ENCODE measurements at regions not wholly inside any gene's neighbourhood (a gene's known extent, or its start where the extent isn't known, plus 50 kb on each side); places are given as distances from the start of the nearest gene placed in this dataset.

- Histone ChIP-seq H3K9me3 (ENCODE audit: control insufficient read depth, insufficient read depth, low read depth, low read length) (no peaks in the 10 kb centered on the region), H3K27me3 (ENCODE audit: control insufficient read depth, insufficient read depth, low read length) (no peaks in the 10 kb centered on the region), H3K36me3 (ENCODE audit: control insufficient read depth, insufficient read depth, low read length) (no peaks in the 10 kb centered on the region), H3K4me3 (ENCODE audit: low read depth in 2 of 2, low read length in 2 of 2) (no peak overlapping the region), H3K27ac (ENCODE audit: low read length) (no peak overlapping the region), H3K4me1 (ENCODE audit: control insufficient read depth, insufficient read depth, low read length) (no peaks in the 10 kb centered on the region)
- no peak for ATAC-seq
- in situ Hi-C loops (cut with HindIII; ENCODE audit: low pct_unique_long_range_greater_than_20kb, low sequenced_read_pairs): no loop called here
- ChIA-PET POLR2A (no interaction called here), CTCF (no interaction called here)
- TF ChIP-seq, protein P1, sequence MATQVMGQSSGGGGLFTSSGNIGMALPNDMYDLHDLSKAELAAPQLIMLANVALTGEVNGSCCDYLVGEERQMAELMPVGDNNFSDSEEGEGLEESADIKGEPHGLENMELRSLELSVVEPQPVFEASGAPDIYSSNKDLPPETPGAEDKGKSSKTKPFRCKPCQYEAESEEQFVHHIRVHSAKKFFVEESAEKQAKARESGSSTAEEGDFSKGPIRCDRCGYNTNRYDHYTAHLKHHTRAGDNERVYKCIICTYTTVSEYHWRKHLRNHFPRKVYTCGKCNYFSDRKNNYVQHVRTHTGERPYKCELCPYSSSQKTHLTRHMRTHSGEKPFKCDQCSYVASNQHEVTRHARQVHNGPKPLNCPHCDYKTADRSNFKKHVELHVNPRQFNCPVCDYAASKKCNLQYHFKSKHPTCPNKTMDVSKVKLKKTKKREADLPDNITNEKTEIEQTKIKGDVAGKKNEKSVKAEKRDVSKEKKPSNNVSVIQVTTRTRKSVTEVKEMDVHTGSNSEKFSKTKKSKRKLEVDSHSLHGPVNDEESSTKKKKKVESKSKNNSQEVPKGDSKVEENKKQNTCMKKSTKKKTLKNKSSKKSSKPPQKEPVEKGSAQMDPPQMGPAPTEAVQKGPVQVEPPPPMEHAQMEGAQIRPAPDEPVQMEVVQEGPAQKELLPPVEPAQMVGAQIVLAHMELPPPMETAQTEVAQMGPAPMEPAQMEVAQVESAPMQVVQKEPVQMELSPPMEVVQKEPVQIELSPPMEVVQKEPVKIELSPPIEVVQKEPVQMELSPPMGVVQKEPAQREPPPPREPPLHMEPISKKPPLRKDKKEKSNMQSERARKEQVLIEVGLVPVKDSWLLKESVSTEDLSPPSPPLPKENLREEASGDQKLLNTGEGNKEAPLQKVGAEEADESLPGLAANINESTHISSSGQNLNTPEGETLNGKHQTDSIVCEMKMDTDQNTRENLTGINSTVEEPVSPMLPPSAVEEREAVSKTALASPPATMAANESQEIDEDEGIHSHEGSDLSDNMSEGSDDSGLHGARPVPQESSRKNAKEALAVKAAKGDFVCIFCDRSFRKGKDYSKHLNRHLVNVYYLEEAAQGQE (IDR thresholded peaks at IDR 0.05; ENCODE audit: insufficient read depth in 1 of 2, low read depth in 2 of 2, low read length in 1 of 2): no peak
- TF ChIP-seq SIN3A (IDR thresholded peaks at IDR 0.05; ENCODE audit: borderline replicate concordance, insufficient read depth, low read depth, low read length): no peak
- TF ChIP-seq POLR2AphosphoS5 (IDR thresholded peaks at IDR 0.05; ENCODE audit: low read depth, low read length): no peak
- TF ChIP-seq, protein P2, sequence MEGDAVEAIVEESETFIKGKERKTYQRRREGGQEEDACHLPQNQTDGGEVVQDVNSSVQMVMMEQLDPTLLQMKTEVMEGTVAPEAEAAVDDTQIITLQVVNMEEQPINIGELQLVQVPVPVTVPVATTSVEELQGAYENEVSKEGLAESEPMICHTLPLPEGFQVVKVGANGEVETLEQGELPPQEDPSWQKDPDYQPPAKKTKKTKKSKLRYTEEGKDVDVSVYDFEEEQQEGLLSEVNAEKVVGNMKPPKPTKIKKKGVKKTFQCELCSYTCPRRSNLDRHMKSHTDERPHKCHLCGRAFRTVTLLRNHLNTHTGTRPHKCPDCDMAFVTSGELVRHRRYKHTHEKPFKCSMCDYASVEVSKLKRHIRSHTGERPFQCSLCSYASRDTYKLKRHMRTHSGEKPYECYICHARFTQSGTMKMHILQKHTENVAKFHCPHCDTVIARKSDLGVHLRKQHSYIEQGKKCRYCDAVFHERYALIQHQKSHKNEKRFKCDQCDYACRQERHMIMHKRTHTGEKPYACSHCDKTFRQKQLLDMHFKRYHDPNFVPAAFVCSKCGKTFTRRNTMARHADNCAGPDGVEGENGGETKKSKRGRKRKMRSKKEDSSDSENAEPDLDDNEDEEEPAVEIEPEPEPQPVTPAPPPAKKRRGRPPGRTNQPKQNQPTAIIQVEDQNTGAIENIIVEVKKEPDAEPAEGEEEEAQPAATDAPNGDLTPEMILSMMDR (IDR thresholded peaks at IDR 0.05): no peak
- TF ChIP-seq TCF7L2 (IDR thresholded peaks at IDR 0.05; ENCODE audit: low read depth, low read length): no peak
- intact Hi-C loops (cut with micrococcal nuclease; ENCODE audit: unreplicated experiment): no loop called here
- no TSS peak for BruUV-seq (replicated peaks)
- no peak for DNase-seq (ENCODE audit: low read depth, low spot score)
Measured at GRCh38 chr4:77332696-77333270, 175.8 kb downstream of the CCNG2 start.

DNA sequence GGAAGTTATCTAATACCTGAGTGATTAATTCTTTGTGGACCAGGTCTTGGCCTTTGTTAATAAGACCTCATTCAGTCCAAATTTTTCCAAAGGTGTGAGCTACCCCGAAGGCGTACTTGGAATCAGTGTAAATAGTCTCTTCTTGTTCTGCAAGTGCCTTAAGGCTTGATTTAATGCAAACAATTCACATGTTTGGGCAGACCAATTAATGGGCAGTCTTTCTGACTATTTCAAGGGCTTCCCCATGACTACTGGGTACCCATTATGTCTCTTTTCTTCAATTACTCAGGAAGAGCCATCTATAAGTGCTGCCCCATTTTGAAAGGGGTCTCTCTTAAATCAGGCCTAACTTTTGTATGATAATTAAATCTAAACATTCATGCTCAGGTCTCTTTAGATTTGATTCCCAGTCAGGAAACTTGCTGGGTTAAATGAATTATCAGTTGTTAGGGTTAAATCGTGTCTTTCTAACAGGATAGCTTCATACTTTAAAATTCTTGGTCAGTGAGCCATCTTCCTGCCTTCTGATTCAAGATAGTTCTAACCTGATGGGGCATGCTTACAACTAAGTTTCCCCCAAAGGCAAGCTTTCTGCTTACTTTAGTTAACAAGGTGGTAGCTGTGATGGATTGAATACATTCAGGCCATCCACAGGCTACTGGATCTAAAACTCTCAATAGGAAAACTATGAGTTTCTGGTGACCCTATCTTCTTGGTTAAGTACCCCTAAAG lies 179.6 kb downstream of the CCNG2 start:
- Histone ChIP-seq H3K4me3 (ENCODE audit: low read depth in 2 of 2, low read length in 2 of 2) (no peak overlapping the region), H3K4me1 (ENCODE audit: control insufficient read depth, insufficient read depth, low read length) (no peaks in the 10 kb centered on the region), H3K27me3 (ENCODE audit: control insufficient read depth, insufficient read depth, low read length) (no peaks in the 10 kb centered on the region), H3K9me3 (ENCODE audit: control insufficient read depth, insufficient read depth, low read depth, low read length) (no peaks in the 10 kb centered on the region), H3K36me3 (ENCODE audit: control insufficient read depth, insufficient read depth, low read length) (no peaks in the 10 kb centered on the region), H3K27ac (ENCODE audit: low read length) (no peak overlapping the region)
- ChIA-PET POLR2A (no interaction called here), CTCF (no interaction called here)
- ATAC-seq (no peak), DNase-seq (ENCODE audit: low read depth, low spot score) (no peak)
- in situ Hi-C loops (cut with HindIII; ENCODE audit: low pct_unique_long_range_greater_than_20kb, low sequenced_read_pairs): no loop called here
- TF ChIP-seq SIN3A (IDR thresholded peaks at IDR 0.05; ENCODE audit: borderline replicate concordance, insufficient read depth, low read depth, low read length) (no peak), TCF7L2 (IDR thresholded peaks at IDR 0.05; ENCODE audit: low read depth, low read length) (no peak)
- intact Hi-C loops (cut with micrococcal nuclease; ENCODE audit: unreplicated experiment): no loop called here
- BruUV-seq (replicated peaks): no TSS peak

- intact Hi-C loops (cut with micrococcal nuclease; ENCODE audit: unreplicated experiment) (no loop called here), in situ Hi-C loops (cut with HindIII; ENCODE audit: low pct_unique_long_range_greater_than_20kb, low sequenced_read_pairs) (no loop called here)
- Histone ChIP-seq H3K36me3 (ENCODE audit: control insufficient read depth, insufficient read depth, low read length) (no peaks in the 10 kb centered on the region), H3K4me1 (ENCODE audit: control insufficient read depth, insufficient read depth, low read length) (no peaks in the 10 kb centered on the region), H3K27ac (ENCODE audit: low read length) (no peak overlapping the region), H3K27me3 (ENCODE audit: control insufficient read depth, insufficient read depth, low read length) (no peaks in the 10 kb centered on the region), H3K4me3 (ENCODE audit: low read depth in 2 of 2, low read length in 2 of 2) (no peak overlapping the region), H3K9me3 (ENCODE audit: control insufficient read depth, insufficient read depth, low read depth, low read length) (no peaks in the 10 kb centered on the region; the same call in 1 of the 2 replicates)
- TF ChIP-seq, protein P2 (IDR thresholded peaks at IDR 0.05): no peak
- TF ChIP-seq POLR2AphosphoS5 (IDR thresholded peaks at IDR 0.05; ENCODE audit: low read depth, low read length): no peak
- TF ChIP-seq TCF7L2 (IDR thresholded peaks at IDR 0.05; ENCODE audit: low read depth, low read length): no peak
- TF ChIP-seq SIN3A (IDR thresholded peaks at IDR 0.05; ENCODE audit: borderline replicate concordance, insufficient read depth, low read depth, low read length): no peak
- TF ChIP-seq, protein P1 (IDR thresholded peaks at IDR 0.05; ENCODE audit: insufficient read depth in 1 of 2, low read depth in 2 of 2, low read length in 1 of 2): no peak
- POLR2A ChIA-PET: no interaction called here
- BruUV-seq (replicated peaks): no TSS peak
- ATAC-seq (no peak), DNase-seq (ENCODE audit: low read depth, low spot score) (no peak)
- CTCF ChIA-PET: no interaction called here
Measured at GRCh38 chr4:77342170-77342810, 185.3 kb downstream of the CCNG2 start.

Data from Panc1 (cell line).